ENCODE measurements at regions not wholly inside any gene's neighbourhood (a gene's known extent, or its start where the extent isn't known, plus 50 kb on each side); places are given as distances from the start of the nearest gene placed in this dataset.
A peak's percentile ranks its signal among the peaks of the same experiment; 100 is the strongest.

DNA sequence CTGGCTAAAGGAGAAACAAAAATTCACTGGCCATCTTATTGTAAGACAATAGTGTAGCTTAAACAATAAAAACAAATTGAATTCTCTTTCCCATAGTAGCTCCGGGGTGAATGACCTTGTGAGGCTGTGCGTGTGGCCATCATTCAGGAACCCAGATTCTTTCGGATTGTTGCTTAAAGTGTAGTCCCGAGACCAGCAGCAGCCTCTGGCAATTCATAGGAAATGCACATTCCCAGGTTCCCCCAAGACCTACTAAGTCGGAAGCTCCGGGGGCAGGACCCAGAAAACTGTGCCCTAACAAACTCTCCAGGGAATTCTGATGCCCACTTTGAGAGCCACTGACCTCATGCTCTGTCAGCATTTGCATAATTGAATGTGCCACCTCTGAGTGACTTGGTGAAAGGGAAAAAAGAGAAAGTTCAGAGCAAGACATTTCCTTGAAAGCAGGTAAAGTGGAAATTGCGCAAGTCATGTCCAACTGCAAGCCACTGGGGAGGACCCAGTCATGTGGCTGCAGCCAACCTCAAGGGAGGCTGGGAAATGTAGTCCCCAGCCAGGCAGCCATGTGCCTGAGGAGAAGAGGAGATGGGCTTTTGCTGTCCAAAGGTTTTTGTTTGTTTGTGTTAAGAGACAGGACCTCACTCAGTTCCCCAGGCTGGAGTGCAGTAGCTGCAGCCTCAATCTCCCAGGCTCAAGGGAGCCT lies 50.7 kb upstream of the PNMA8B start:
- peak; percentile 34 for DNase-seq

- no peak for DNase-seq
Measured at GRCh38 chr19:46550684-46551083, 50.4 kb upstream of the CALM3 start.

DNA sequence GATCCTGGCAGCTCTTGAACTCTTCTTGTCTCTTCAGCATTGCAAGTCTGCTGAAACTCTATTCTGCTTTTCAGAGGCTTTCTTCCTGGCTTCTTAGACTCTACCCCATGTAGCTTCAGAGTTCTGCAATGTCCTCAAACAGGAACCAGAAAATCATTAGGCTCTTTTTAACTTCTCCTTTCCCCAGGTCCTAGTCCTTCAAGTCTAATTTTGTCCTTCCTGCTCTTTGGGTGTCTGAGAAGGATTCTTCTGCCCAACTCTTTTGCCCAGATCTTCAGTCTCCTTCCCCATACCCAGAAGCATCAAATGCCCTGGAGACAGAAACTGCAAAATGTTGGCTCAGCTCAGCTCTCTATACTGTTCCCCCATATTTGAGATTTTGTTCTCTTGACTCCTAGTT lies 50.0 kb upstream of the CALM3 start:
- no peak for DNase-seq

All from right kidney (tissue), 1 donor.